CD4-positive, CD25-positive, alpha-beta regulatory T cell (primary cell): ENCODE measurements at regions not wholly inside any gene's neighbourhood (a gene's known extent, or its start where the extent isn't known, plus 50 kb on each side); places are given as distances from the start of the nearest gene placed in this dataset.

Experiments
- ATAC-seq, 2 donors: fragments of 150-1000 bp; cut with Tn5 transposase; one replicate each; pipeline ENCODE4 v1.10.0; 2021; ENCODE audit warnings: low read depth in 2 of 2, moderate number of reproducible peaks in 2 of 2, moderate library complexity in 1 of 2
- DNase-seq, 3 donors: peaks; one replicate each; pipeline versions ENCODE4 v3.0.0 to v3.0.0-alpha.2; 2012 to 2022; ENCODE audit warnings: mixed read lengths in 1 of 3
- H3K27ac ChIP-seq: one replicate; pipeline ENCODE4 v1.7.0; 2013; ENCODE audit warnings: mild to moderate bottlenecking, low read length; ENCODE audit not compliant: insufficient read depth, poor library complexity, severe bottlenecking
- H3K27me3 ChIP-seq: one replicate; pipeline ENCODE4 v1.7.0; 2013; ENCODE audit warnings: low read length; ENCODE audit not compliant: control insufficient read depth, insufficient read depth
- H3K36me3 ChIP-seq: one replicate; pipeline ENCODE4 v1.7.0; 2013; ENCODE audit warnings: mild to moderate bottlenecking, low read length, moderate library complexity; ENCODE audit not compliant: control insufficient read depth, insufficient read depth
- H3K4me1 ChIP-seq: 2 replicates; pipeline ENCODE4 v1.7.0; 2013; ENCODE audit warnings: mild to moderate bottlenecking, low read length; ENCODE audit not compliant: insufficient read depth, control insufficient read depth, poor library complexity, severe bottlenecking
- H3K4me3 ChIP-seq: one replicate; pipeline ENCODE4 v1.7.0; 2013; ENCODE audit warnings: low read depth, mild to moderate bottlenecking, low read length, moderate library complexity
- H3K9me3 ChIP-seq, 2 experiments: 1 replicate in 1 of 2; 2 replicates in 1 of 2; pipeline ENCODE4 v1.7.0; 2013; ENCODE audit warnings: low read length in 2 of 2, mild to moderate bottlenecking in 1 of 2, moderate library complexity in 1 of 2; ENCODE audit not compliant: control insufficient read depth in 2 of 2
- H3K27ac Mint-ChIP-seq, 3 donors: one replicate each; pipeline ENCODE4 v1.8.0; 2020 to 2022; ENCODE audit warnings: mild to moderate bottlenecking in 3 of 3, mixed read lengths in 3 of 3, moderate library complexity in 2 of 3
- H3K27me3 Mint-ChIP-seq: one replicate; pipeline ENCODE4 v1.8.0; 2022; ENCODE audit warnings: mild to moderate bottlenecking, mixed read lengths
- H3K36me3 Mint-ChIP-seq: one replicate; pipeline ENCODE4 v1.8.0; 2020; ENCODE audit warnings: mixed read lengths
- H3K4me1 Mint-ChIP-seq, 4 donors: one replicate each; pipeline ENCODE4 v1.8.0; 2020 to 2022; ENCODE audit warnings: mixed read lengths in 4 of 4, mild to moderate bottlenecking in 1 of 4
- H3K4me3 Mint-ChIP-seq, 4 donors: one replicate each; pipeline ENCODE4 v1.8.0; 2020 to 2022; ENCODE audit warnings: mild to moderate bottlenecking in 4 of 4, mixed read lengths in 4 of 4, moderate library complexity in 3 of 4
- H3K9me3 Mint-ChIP-seq, 7 donors: one replicate each; pipeline ENCODE4 v1.8.0; 2020 to 2022; ENCODE audit warnings: mixed read lengths in 7 of 7, mild to moderate bottlenecking in 3 of 7, moderate library complexity in 2 of 7

- no peak overlapping the region for H3K27ac Mint-ChIP-seq
These were observed 49.8 kb upstream of the H6PD start for GRCh38 chr1:9184749-9185148.

More at GRCh38 chr1:9184749-9185148, 49.8 kb upstream of the H6PD start:
- H3K36me3 ChIP-seq = no peaks in the 10 kb centered on the region
- no peak overlapping the region for H3K27ac ChIP-seq
- H3K9me3 ChIP-seq = no peaks in the 10 kb centered on the region
- H3K4me3 ChIP-seq = no peak overlapping the region
- H3K4me3 Mint-ChIP-seq = no peak overlapping the region
- no peaks in the 10 kb centered on the region for H3K36me3 Mint-ChIP-seq
- peaks cover 0 to 19% (median 10%) of the 10 kb centered on the region in 4 donors for H3K4me1 Mint-ChIP-seq
- peaks cover 20% of the 10 kb centered on the region for H3K4me1 ChIP-seq
- peaks cover 5% of the 10 kb centered on the region for H3K27me3 ChIP-seq
- H3K27me3 Mint-ChIP-seq = peaks cover 34% of the 10 kb centered on the region
- DNase-seq (no peak), ATAC-seq (no peak)
- H3K9me3 Mint-ChIP-seq = peaks cover 0 to 2% (median 0%) of the 10 kb centered on the region in 7 donors
